PFSK-1 (cell line): ENCODE measurements at regions not wholly inside any gene's neighbourhood (a gene's known extent, or its start where the extent isn't known, plus 50 kb on each side); places are given as distances from the start of the nearest gene placed in this dataset.

Experiments used
- POLR2AphosphoS5 ChIP-seq: IDR thresholded peaks from 2 replicates; pipeline ENCODE4 v1.6.1; 2012; ENCODE audit warnings: low read depth, mild to moderate bottlenecking, control low read depth, low read length, moderate library complexity
- SIN3A ChIP-seq: IDR thresholded peaks from 2 replicates; pipeline ENCODE4 v1.6.1; 2012; ENCODE audit warnings: mild to moderate bottlenecking, low read length, moderate library complexity, borderline replicate concordance; ENCODE audit not compliant: insufficient read depth
- TAF1 ChIP-seq: IDR thresholded peaks from 2 replicates; pipeline ENCODE4 v1.6.1; 2012; ENCODE audit warnings: low read length, control low read depth, borderline replicate concordance; ENCODE audit not compliant: insufficient read depth
- TF ChIP-seq, protein P1 (sequence below), 2 experiments: IDR thresholded peaks; 2 replicates each; pipeline versions ENCODE4 v1.6.1 to v1.8.0; 2011 to 2012; ENCODE audit warnings: low read depth in 2 of 2, low read length in 2 of 2, control low read depth in 1 of 2, inconsistent platforms in 1 of 2, mild to moderate bottlenecking in 1 of 2, moderate library complexity in 1 of 2; ENCODE audit not compliant: insufficient read depth in 1 of 2

- TF ChIP-seq TAF1 (no peak), SIN3A (no peak), POLR2AphosphoS5 (no peak)
- TF ChIP-seq, protein P1, sequence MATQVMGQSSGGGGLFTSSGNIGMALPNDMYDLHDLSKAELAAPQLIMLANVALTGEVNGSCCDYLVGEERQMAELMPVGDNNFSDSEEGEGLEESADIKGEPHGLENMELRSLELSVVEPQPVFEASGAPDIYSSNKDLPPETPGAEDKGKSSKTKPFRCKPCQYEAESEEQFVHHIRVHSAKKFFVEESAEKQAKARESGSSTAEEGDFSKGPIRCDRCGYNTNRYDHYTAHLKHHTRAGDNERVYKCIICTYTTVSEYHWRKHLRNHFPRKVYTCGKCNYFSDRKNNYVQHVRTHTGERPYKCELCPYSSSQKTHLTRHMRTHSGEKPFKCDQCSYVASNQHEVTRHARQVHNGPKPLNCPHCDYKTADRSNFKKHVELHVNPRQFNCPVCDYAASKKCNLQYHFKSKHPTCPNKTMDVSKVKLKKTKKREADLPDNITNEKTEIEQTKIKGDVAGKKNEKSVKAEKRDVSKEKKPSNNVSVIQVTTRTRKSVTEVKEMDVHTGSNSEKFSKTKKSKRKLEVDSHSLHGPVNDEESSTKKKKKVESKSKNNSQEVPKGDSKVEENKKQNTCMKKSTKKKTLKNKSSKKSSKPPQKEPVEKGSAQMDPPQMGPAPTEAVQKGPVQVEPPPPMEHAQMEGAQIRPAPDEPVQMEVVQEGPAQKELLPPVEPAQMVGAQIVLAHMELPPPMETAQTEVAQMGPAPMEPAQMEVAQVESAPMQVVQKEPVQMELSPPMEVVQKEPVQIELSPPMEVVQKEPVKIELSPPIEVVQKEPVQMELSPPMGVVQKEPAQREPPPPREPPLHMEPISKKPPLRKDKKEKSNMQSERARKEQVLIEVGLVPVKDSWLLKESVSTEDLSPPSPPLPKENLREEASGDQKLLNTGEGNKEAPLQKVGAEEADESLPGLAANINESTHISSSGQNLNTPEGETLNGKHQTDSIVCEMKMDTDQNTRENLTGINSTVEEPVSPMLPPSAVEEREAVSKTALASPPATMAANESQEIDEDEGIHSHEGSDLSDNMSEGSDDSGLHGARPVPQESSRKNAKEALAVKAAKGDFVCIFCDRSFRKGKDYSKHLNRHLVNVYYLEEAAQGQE (IDR thresholded peaks at IDR 0.05; ENCODE audit: insufficient read depth in 1 of 2, low read depth in 2 of 2, low read length in 2 of 2) = no peak
Measured at GRCh38 chr21:33133892-33134291, 64.0 kb downstream of the OLIG1 start.
